GM21825 (cell line): ENCODE measurements at regions not wholly inside any gene's neighbourhood (a gene's known extent, or its start where the extent isn't known, plus 50 kb on each side); places are given as distances from the start of the nearest gene placed in this dataset.
"Not testable (repeated sequence)": the region's sequence is repeated elsewhere in the genome, so short reads cannot be mapped to it uniquely, and the experiment has no call there.

ENCODE experiments used
- ATAC-seq: cut with Tn5 transposase; IDR thresholded peaks from one replicate; pipeline ENCODE4 v1.9.1; 2021; ENCODE audit warnings: mild to moderate bottlenecking, moderate library complexity; ENCODE audit not compliant: unreplicated experiment

- no peak for ATAC-seq
Measured at GRCh38 chr7:68122801-68123200, 1126.2 kb downstream of the TYW1 start.

- no peak for ATAC-seq
Measured at GRCh38 chr7:68125168-68125567, 1128.5 kb downstream of the TYW1 start.

GRCh38 chr7:68133045-68133444 is 1136.4 kb downstream of the TYW1 start:
- ATAC-seq = no peak

- ATAC-seq = no peak
Measured at GRCh38 chr7:68143345-68143744, 1146.7 kb downstream of the TYW1 start.

- ATAC-seq = no peak
Measured at GRCh38 chr7:68146983-68147382, 1150.3 kb downstream of the TYW1 start.

GRCh38 chr7:68147614-68148238 is 1151.1 kb downstream of the TYW1 start:
- no peak for ATAC-seq

- ATAC-seq = no peak
Measured at GRCh38 chr7:68148440-68148839, 1151.8 kb downstream of the TYW1 start.

- no peak for ATAC-seq
Measured at GRCh38 chr7:68152205-68152604, 1155.6 kb downstream of the TYW1 start.

GRCh38 chr7:68155676-68156075 is 1159.0 kb downstream of the TYW1 start:
- no peak for ATAC-seq

GRCh38 chr7:68158686-68159295 is 1162.2 kb downstream of the TYW1 start:
- no peak for ATAC-seq

- ATAC-seq = no peak
Measured at GRCh38 chr7:68162712-68163111, 1166.1 kb downstream of the TYW1 start.

GRCh38 chr7:68166525-68166924 is 1169.9 kb downstream of the TYW1 start:
- ATAC-seq = no peak

GRCh38 chr7:68173513-68173912 is 1176.9 kb downstream of the TYW1 start:
- no peak for ATAC-seq

- ATAC-seq = no peak
Measured at GRCh38 chr7:68176974-68177373, 1180.3 kb downstream of the TYW1 start.

- ATAC-seq = no peak
Measured at GRCh38 chr7:68180761-68181160, 1184.1 kb downstream of the TYW1 start.

- ATAC-seq = no peak
Measured at GRCh38 chr7:68183176-68183575, 1186.5 kb downstream of the TYW1 start.

GRCh38 chr7:68185631-68186456 is 1189.2 kb downstream of the TYW1 start:
- ATAC-seq = no peak

GRCh38 chr7:68187532-68187931 is 1190.9 kb downstream of the TYW1 start:
- ATAC-seq = no peak

GRCh38 chr7:68192941-68193340 is 1196.3 kb downstream of the TYW1 start:
- no peak for ATAC-seq

- not testable (repeated sequence) for ATAC-seq
Measured at GRCh38 chr7:68195642-68196041, 1199.0 kb downstream of the TYW1 start.

- ATAC-seq = no peak
Measured at GRCh38 chr7:68200051-68200670, 1203.5 kb downstream of the TYW1 start.

GRCh38 chr7:68203251-68203650 is 1206.6 kb downstream of the TYW1 start:
- no peak for ATAC-seq
